ENCODE measurements at regions not wholly inside any gene's neighbourhood (a gene's known extent, or its start where the extent isn't known, plus 50 kb on each side); places are given as distances from the start of the nearest gene placed in this dataset.

- TF ChIP-seq REST (IDR thresholded peaks at IDR 0.05; ENCODE audit: low read depth) = no peak
- no peak for TF ChIP-seq NFIC (IDR thresholded peaks at IDR 0.05)
- TF ChIP-seq TEAD4 (IDR thresholded peaks at IDR 0.05) = no peak
- TF ChIP-seq EP300 (IDR thresholded peaks at IDR 0.05; ENCODE audit: borderline replicate concordance) = no peak
- no peak for TF ChIP-seq USF1 (IDR thresholded peaks at IDR 0.05)
- TF ChIP-seq TCF12 (IDR thresholded peaks at IDR 0.05; ENCODE audit: low read depth) = no peak
Measured at GRCh38 chr9:85269811-85270210, 471.9 kb downstream of the AGTPBP1 start.

GRCh38 chr9:85268131-85268530 lies 473.6 kb downstream of the AGTPBP1 start:
- TF ChIP-seq TCF12 (IDR thresholded peaks at IDR 0.05; ENCODE audit: low read depth) (no peak), USF1 (IDR thresholded peaks at IDR 0.05) (no peak), RAD21 (IDR thresholded peaks at IDR 0.05; ENCODE audit: low read depth) (no peak), TEAD4 (IDR thresholded peaks at IDR 0.05) (no peak)
- TF ChIP-seq, protein P1, sequence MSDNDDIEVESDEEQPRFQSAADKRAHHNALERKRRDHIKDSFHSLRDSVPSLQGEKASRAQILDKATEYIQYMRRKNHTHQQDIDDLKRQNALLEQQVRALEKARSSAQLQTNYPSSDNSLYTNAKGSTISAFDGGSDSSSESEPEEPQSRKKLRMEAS (IDR thresholded peaks at IDR 0.05) = no peak

DNA sequence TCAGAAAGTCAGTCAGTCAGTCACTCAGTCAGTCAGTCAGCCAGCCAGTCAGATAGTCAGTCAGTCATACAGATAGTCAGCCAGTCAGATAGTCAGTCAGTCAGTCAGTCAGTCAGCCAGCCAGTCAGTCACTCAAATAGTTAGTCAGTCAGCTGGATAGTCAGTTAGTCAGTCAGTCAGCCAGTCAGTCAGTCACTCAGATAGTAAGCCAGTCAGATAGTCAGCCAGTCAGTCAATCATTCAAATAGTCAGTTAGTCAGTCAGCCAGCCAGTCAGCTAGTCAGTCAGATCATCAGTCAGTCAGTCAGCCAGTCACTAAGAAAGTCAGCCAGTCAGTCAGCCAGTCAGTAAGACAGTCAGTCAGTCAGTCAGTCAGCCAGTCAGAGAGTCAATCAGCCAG lies 477.1 kb downstream of the AGTPBP1 start:
- TF ChIP-seq TAF1 (IDR thresholded peaks at IDR 0.05; ENCODE audit: low read depth) = no peak
- no peak for TF ChIP-seq YY1 (IDR thresholded peaks at IDR 0.05; ENCODE audit: low read depth)

GRCh38 chr9:85263288-85263687 lies 478.5 kb downstream of the AGTPBP1 start:
- TF ChIP-seq RAD21 (IDR thresholded peaks at IDR 0.05; ENCODE audit: low read depth) (no peak), USF1 (IDR thresholded peaks at IDR 0.05) (no peak), CREB1 (IDR thresholded peaks at IDR 0.05; ENCODE audit: low read depth) (no peak), EGR1 (IDR thresholded peaks at IDR 0.05) (no peak), NFIC (IDR thresholded peaks at IDR 0.05) (no peak), TCF12 (IDR thresholded peaks at IDR 0.05; ENCODE audit: low read depth) (no peak), CEBPB (IDR thresholded peaks at IDR 0.05) (no peak), TAF1 (IDR thresholded peaks at IDR 0.05; ENCODE audit: low read depth) (no peak), FOXM1 (IDR thresholded peaks at IDR 0.05; ENCODE audit: borderline replicate concordance, low read depth) (no peak)

DNA sequence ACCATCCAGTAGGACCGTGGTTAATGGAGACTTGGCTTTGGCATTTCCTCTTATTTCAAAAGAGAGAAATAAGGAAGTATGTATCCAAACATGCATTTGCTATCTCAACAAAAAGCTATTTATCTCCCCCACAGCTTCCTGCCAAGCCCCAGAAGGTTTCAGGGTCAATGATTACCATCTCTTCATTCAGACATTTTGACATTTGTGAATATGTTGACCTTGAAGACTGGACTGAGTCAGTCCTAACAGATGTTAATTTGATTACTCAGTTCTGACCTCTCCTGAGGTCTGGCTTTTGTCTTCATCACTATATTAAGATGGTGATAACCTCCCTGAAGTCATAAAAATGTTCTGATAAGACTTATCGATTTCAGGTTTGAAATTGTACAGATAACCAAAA lies 479.4 kb downstream of the AGTPBP1 start:
- TF ChIP-seq FOXM1 (IDR thresholded peaks at IDR 0.05; ENCODE audit: borderline replicate concordance, low read depth) (no peak), EP300 (IDR thresholded peaks at IDR 0.05; ENCODE audit: borderline replicate concordance) (no peak), REST (IDR thresholded peaks at IDR 0.05; ENCODE audit: low read depth) (no peak), RAD21 (IDR thresholded peaks at IDR 0.05; ENCODE audit: low read depth) (no peak), YY1 (IDR thresholded peaks at IDR 0.05; ENCODE audit: low read depth) (no peak), CEBPB (IDR thresholded peaks at IDR 0.05) (no peak), TCF12 (IDR thresholded peaks at IDR 0.05; ENCODE audit: low read depth) (no peak), TAF1 (IDR thresholded peaks at IDR 0.05; ENCODE audit: low read depth) (no peak), NFIC (IDR thresholded peaks at IDR 0.05) (no peak), USF1 (IDR thresholded peaks at IDR 0.05) (no peak), EGR1 (IDR thresholded peaks at IDR 0.05) (no peak), CREB1 (IDR thresholded peaks at IDR 0.05; ENCODE audit: low read depth) (no peak), TEAD4 (IDR thresholded peaks at IDR 0.05) (no peak), ZBTB7A (IDR thresholded peaks at IDR 0.05; ENCODE audit: low read depth) (no peak)
- TF ChIP-seq, protein P1 (IDR thresholded peaks at IDR 0.05) = no peak

GRCh38 chr9:85260275-85260845 lies 481.4 kb downstream of the AGTPBP1 start:
- TF ChIP-seq NFIC (IDR thresholded peaks at IDR 0.05) (no peak), RAD21 (IDR thresholded peaks at IDR 0.05; ENCODE audit: low read depth) (no peak), USF1 (IDR thresholded peaks at IDR 0.05) (no peak), CREB1 (IDR thresholded peaks at IDR 0.05; ENCODE audit: low read depth) (no peak)
- TF ChIP-seq, protein P1 (IDR thresholded peaks at IDR 0.05) = no peak

Measured in Ishikawa (cell line).